Natural killer cell (primary cell): ENCODE measurements at regions not wholly inside any gene's neighbourhood (a gene's known extent, or its start where the extent isn't known, plus 50 kb on each side); places are given as distances from the start of the nearest gene placed in this dataset.
A peak's percentile ranks its signal among the peaks of the same experiment; 100 is the strongest.

Experiments
- ATAC-seq, 3 donors: fragments of 150-1000 bp in 2 of 3; fragments of 200-7000 bp in 1 of 3; cut with Tn5 transposase; 1 replicate in 1 of 3; 2 replicates in 2 of 3; pipeline ENCODE4 v1.10.0; 2021; ENCODE audit warnings: mild to moderate bottlenecking in 2 of 3, moderate library complexity in 2 of 3
- DNase-seq, 2 donors: peaks; one replicate each; pipeline versions ENCODE4 v3.0.0 to v3.0.0-alpha.2; 2013 to 2021; ENCODE audit warnings: mixed read lengths in 1 of 2
- H3K27ac ChIP-seq: one replicate; pipeline ENCODE4 v1.5.1; 2013; ENCODE audit warnings: mild to moderate bottlenecking, low read length
- H3K27me3 ChIP-seq: one replicate; pipeline ENCODE4 v1.6.1; 2013; ENCODE audit warnings: low read length; ENCODE audit not compliant: control insufficient read depth, insufficient read depth
- H3K36me3 ChIP-seq: one replicate; pipeline ENCODE4 v1.6.1; 2013; ENCODE audit warnings: low read length; ENCODE audit not compliant: control insufficient read depth, insufficient read depth
- H3K4me1 ChIP-seq: one replicate; pipeline ENCODE4 v1.6.1; 2013; ENCODE audit warnings: low read length; ENCODE audit not compliant: control insufficient read depth, insufficient read depth
- H3K4me3 ChIP-seq: one replicate; pipeline ENCODE4 v1.5.1; 2013; ENCODE audit warnings: low read length
- H3K9me3 ChIP-seq: one replicate; pipeline ENCODE4 v1.6.1; 2013; ENCODE audit warnings: low read length; ENCODE audit not compliant: control insufficient read depth, insufficient read depth
- H3K27ac Mint-ChIP-seq, 2 donors: one replicate each; pipeline ENCODE4 v1.8.0; 2022; ENCODE audit warnings: mild to moderate bottlenecking in 2 of 2, mixed read lengths in 2 of 2, moderate library complexity in 1 of 2
- H3K27me3 Mint-ChIP-seq, 2 donors: one replicate each; pipeline ENCODE4 v1.8.0; 2022; ENCODE audit warnings: low read depth in 2 of 2, mixed read lengths in 2 of 2
- H3K36me3 Mint-ChIP-seq: one replicate; pipeline ENCODE4 v1.8.0; 2022; ENCODE audit warnings: mixed read lengths
- H3K4me1 Mint-ChIP-seq, 2 donors: one replicate each; pipeline ENCODE4 v1.8.0; 2022; ENCODE audit warnings: mixed read lengths in 2 of 2
- H3K4me3 Mint-ChIP-seq: one replicate; pipeline ENCODE4 v1.8.0; 2022; ENCODE audit warnings: mild to moderate bottlenecking, moderate library complexity, mixed read lengths
- H3K9me3 Mint-ChIP-seq, 2 donors: one replicate each; pipeline ENCODE4 v1.8.0; 2022; ENCODE audit warnings: mixed read lengths in 2 of 2
- CTCF ChIP-seq: fragments of 200-600 bp; IDR thresholded peaks from one replicate; pipeline ENCODE4 v1.8.0; 2022; ENCODE audit warnings: antibody characterized with exemption
- WGBS: methylation state at CpG from one replicate; pipeline ENCODE4 v1.1.7; 2013; ENCODE audit warnings: missing lambda C conversion rate; ENCODE audit not compliant: insufficient coverage; 5-methylcytosine and 5-hydroxymethylcytosine counted together
- intact Hi-C: fragments of 100-400 bp; cut with micrococcal nuclease; formaldehyde crosslinking; loops from one replicate; pipeline ENCODE4 v1.14.2; 2022

- Histone ChIP-seq H3K9me3 (no peaks in the 10 kb centered on the region), H3K4me3 (no peak overlapping the region), H3K27me3 (no peaks in the 10 kb centered on the region), H3K27ac (no peak overlapping the region), H3K36me3 (no peaks in the 10 kb centered on the region), H3K4me1 (no peaks in the 10 kb centered on the region)
- Mint-ChIP-seq H3K27ac (no peak overlapping the region), H3K36me3 (no peaks in the 10 kb centered on the region), H3K9me3 (no peaks in the 10 kb centered on the region), H3K4me1 (no peaks in the 10 kb centered on the region), H3K4me3 (no peak overlapping the region), H3K27me3 (peaks cover 0 to 24% of the 10 kb centered on the region in 2 donors)
- DNase-seq (no peak), ATAC-seq (no peak)
- intact Hi-C loops, result no loop called here
- WGBS, result 71% methylated on average over 11 of the region's 11 CpGs
- no peak for TF ChIP-seq CTCF
These were observed 198.3 kb downstream of the ERCC6L2 start for GRCh38 chr9:96073531-96074480.

DNA sequence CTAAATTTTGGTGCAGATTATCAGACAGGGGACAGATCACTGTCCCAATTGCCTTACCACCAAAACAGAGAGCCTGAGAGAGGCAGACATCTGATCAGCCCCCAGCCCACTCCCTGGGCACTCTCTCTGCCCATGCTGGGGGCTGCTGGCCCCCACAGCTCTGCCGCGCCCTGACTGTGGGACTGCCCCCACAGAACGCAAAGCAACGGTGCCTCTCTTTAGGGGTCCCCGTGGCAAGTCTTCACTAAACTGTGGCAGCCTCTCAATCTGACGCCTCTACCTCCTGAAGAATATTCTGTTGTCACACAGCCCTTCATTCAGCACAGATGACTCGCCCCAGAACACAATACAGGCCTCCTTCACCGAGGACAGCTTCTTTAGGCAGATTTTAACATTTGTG is 197.4 kb downstream of the ERCC6L2 start:
- H3K27ac ChIP-seq, result no peak overlapping the region
- 94% methylated on average over 8 of the region's 8 CpGs for WGBS
- Mint-ChIP-seq H3K4me1 (no peaks in the 10 kb centered on the region), H3K27ac (no peak overlapping the region), H3K4me3 (no peak overlapping the region), H3K27me3 (peaks cover 0 to 24% of the 10 kb centered on the region in 2 donors), H3K9me3 (no peaks in the 10 kb centered on the region), H3K36me3 (no peaks in the 10 kb centered on the region)
- no peaks in the 10 kb centered on the region for H3K36me3 ChIP-seq
- no peaks in the 10 kb centered on the region for H3K4me1 ChIP-seq
- no peak for TF ChIP-seq CTCF
- H3K27me3 ChIP-seq, result no peaks in the 10 kb centered on the region
- no peak overlapping the region for H3K4me3 ChIP-seq
- no peaks in the 10 kb centered on the region for H3K9me3 ChIP-seq
- no peak for ATAC-seq
- DNase-seq, result no peak
- intact Hi-C loops, result no loop called here

DNA sequence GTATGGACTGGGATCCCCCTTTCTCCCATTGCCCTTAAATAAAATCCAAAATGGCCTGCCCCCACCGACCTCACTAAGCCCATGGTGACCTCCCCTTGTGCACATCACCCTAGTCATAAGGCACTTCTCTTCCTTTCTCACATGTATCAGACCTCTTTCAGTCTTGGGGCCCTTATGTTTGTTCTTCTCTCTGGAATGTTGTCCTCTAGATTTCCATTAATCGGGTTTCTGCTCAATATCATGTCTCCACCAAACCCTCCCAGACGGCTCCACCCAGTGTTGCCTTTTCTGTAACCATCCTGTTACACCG is 196.3 kb downstream of the ERCC6L2 start:
- H3K27me3 Mint-ChIP-seq, result peaks cover 0 to 20% of the 10 kb centered on the region in 2 donors
- intact Hi-C loops, result no loop called here
- no peak overlapping the region for H3K4me3 Mint-ChIP-seq
- no peaks in the 10 kb centered on the region for H3K36me3 ChIP-seq
- 81% methylated on average over 4 of the region's 4 CpGs for WGBS
- ATAC-seq, result peak in 1 of 3 donors; percentile 8
- no peaks in the 10 kb centered on the region for H3K36me3 Mint-ChIP-seq
- H3K27ac Mint-ChIP-seq, result no peak overlapping the region
- H3K9me3 ChIP-seq, result no peaks in the 10 kb centered on the region
- no peak for DNase-seq
- H3K4me1 ChIP-seq, result no peaks in the 10 kb centered on the region
- H3K4me1 Mint-ChIP-seq, result no peaks in the 10 kb centered on the region
- H3K4me3 ChIP-seq, result no peak overlapping the region
- no peaks in the 10 kb centered on the region for H3K27me3 ChIP-seq
- no peaks in the 10 kb centered on the region for H3K9me3 Mint-ChIP-seq
- no peak overlapping the region for H3K27ac ChIP-seq
- no peak for TF ChIP-seq CTCF
